Kidney (tissue), 13 donors: ENCODE measurements at regions not wholly inside any gene's neighbourhood (a gene's known extent, or its start where the extent isn't known, plus 50 kb on each side); places are given as distances from the start of the nearest gene placed in this dataset.

Source experiments
- DNase-seq, 5 donors: peaks; one replicate each; pipeline ENCODE4 v3.0.0-alpha.2; 2013 to 2020
- FAIRE-seq: peaks from 2 replicates; lab custom pipeline; 2012; peaks lifted over from hg19 to GRCh38; lab: Jason Lieb, UNC
- H3K27ac ChIP-seq, 2 donors: one replicate each; pipeline ENCODE4 v1.7.0; 2013; ENCODE audit warnings: low read depth in 2 of 2, low read length in 2 of 2, inconsistent platforms in 1 of 2
- H3K27me3 ChIP-seq: one replicate; pipeline ENCODE4 v1.7.1; 2013; ENCODE audit warnings: low read length, inconsistent platforms; ENCODE audit not compliant: control insufficient read depth, insufficient read depth
- H3K36me3 ChIP-seq, 3 donors: one replicate each; pipeline versions ENCODE4 v1.7.0 to v1.7.1; 2013; ENCODE audit warnings: low read length in 3 of 3, control low read depth in 1 of 3, inconsistent platforms in 1 of 3; ENCODE audit not compliant: insufficient read depth in 3 of 3, control insufficient read depth in 2 of 3
- H3K4me1 ChIP-seq, 3 donors: one replicate each; pipeline versions ENCODE4 v1.7.0 to v1.7.1; 2013; ENCODE audit warnings: low read length in 3 of 3, inconsistent platforms in 1 of 3, low read depth in 1 of 3; ENCODE audit not compliant: control insufficient read depth in 2 of 3, insufficient read depth in 2 of 3
- H3K4me3 ChIP-seq, 3 donors: one replicate each; pipeline versions ENCODE4 v1.7.0 to v1.8.1; 2013; ENCODE audit warnings: low read length in 3 of 3, control low read depth in 1 of 3, inconsistent platforms in 1 of 3
- H3K9ac ChIP-seq, 3 donors: one replicate each; pipeline versions ENCODE4 v1.7.0 to v1.7.1; 2013; ENCODE audit warnings: low read length in 3 of 3, control low read depth in 1 of 3, inconsistent platforms in 1 of 3
- H3K9me3 ChIP-seq, 3 donors: one replicate each; pipeline versions ENCODE4 v1.7.0 to v1.7.1; 2013; ENCODE audit warnings: low read length in 3 of 3, control low read depth in 1 of 3, inconsistent platforms in 1 of 3; ENCODE audit not compliant: control insufficient read depth in 2 of 3, insufficient read depth in 1 of 3
- intact Hi-C: fragments of 100-400 bp; cut with DNase I; formaldehyde crosslinking; loops from one replicate; pipeline ENCODE4 v1.11.1; 2022
- TF ChIP-seq, protein P1 (sequence below): IDR thresholded peaks from 3 replicates; pipeline ENCODE4 v1.5.1; 2012; ENCODE audit warnings: mild to moderate bottlenecking, moderate library complexity, borderline replicate concordance; ENCODE audit not compliant: insufficient read depth; ENCODE audit errors: extremely low read depth
- donor health status: control.
- donor health status: control.
- donor health status: control.
- donor health status: control.
- donor health status: control.
- donor health status: DM: yes; HTN: yes; CAD: no.
- donor health status: Normal renal cell carcinoma (clear cell type).

DNA sequence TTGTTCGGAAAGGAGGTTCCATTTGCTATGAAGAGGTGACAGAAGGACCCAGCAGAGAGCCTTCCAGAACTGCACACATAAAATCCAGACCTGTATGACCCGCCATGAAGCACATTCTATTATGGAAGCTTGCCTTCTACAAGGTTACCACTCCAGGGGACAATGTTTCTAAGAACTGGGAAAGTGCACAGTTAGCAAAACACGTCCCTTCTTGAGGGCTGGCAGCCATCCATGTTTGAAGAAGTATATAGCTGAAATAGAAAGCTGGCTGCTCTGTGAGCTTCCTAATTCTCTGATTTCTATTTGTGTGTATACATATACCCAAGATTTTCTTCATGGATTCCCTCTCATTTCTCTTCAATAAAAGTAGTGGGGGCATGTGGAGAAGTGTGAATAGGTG, 74.6 kb downstream of the CNTN3 start:
- Histone ChIP-seq H3K9ac (no peak overlapping the region), H3K27ac (no peak overlapping the region), H3K4me3 (no peak overlapping the region), H3K27me3 (no peaks in the 10 kb centered on the region), H3K36me3 (no peaks in the 10 kb centered on the region), H3K4me1 (peaks cover 0 to 8% (median 0%) of the 10 kb centered on the region in 3 donors), H3K9me3 (no peaks in the 10 kb centered on the region)
- FAIRE-seq (no peak), DNase-seq (peak in 2 of 5 donors; percentile 10 to 67)
- TF ChIP-seq, protein P1, sequence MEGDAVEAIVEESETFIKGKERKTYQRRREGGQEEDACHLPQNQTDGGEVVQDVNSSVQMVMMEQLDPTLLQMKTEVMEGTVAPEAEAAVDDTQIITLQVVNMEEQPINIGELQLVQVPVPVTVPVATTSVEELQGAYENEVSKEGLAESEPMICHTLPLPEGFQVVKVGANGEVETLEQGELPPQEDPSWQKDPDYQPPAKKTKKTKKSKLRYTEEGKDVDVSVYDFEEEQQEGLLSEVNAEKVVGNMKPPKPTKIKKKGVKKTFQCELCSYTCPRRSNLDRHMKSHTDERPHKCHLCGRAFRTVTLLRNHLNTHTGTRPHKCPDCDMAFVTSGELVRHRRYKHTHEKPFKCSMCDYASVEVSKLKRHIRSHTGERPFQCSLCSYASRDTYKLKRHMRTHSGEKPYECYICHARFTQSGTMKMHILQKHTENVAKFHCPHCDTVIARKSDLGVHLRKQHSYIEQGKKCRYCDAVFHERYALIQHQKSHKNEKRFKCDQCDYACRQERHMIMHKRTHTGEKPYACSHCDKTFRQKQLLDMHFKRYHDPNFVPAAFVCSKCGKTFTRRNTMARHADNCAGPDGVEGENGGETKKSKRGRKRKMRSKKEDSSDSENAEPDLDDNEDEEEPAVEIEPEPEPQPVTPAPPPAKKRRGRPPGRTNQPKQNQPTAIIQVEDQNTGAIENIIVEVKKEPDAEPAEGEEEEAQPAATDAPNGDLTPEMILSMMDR: no peak
- intact Hi-C loops: no loop called here

DNA sequence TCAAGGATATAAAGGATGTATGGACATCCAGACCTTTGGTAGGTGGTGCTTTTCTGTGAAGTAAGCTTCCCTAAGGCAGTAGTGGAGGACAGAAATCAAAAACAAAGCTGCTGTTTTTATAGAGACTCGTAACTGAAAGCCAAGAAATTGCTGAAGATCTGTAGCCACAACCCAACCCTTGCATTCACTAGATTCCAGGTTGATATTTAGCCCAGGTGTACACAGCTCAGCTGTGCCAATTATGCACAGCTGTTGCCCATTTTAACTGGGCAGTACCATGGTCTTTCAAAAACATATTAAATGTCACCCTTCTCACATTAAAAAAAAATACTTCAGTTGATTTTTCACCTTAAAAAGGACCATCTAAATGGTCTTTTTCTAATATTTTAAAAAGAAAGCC, 75.8 kb downstream of the CNTN3 start:
- intact Hi-C loops: no loop called here
- no peak overlapping the region for H3K27ac ChIP-seq
- H3K27me3 ChIP-seq: no peaks in the 10 kb centered on the region
- DNase-seq (no peak), FAIRE-seq (no peak)
- H3K36me3 ChIP-seq: no peaks in the 10 kb centered on the region
- TF ChIP-seq, protein P1: no peak
- H3K9ac ChIP-seq: no peak overlapping the region
- peak overlapping the region in 1 of 3 donors; percentile 35 for H3K4me3 ChIP-seq
- H3K9me3 ChIP-seq: no peaks in the 10 kb centered on the region
- H3K4me1 ChIP-seq: peaks cover 0 to 8% (median 0%) of the 10 kb centered on the region in 3 donors

DNA sequence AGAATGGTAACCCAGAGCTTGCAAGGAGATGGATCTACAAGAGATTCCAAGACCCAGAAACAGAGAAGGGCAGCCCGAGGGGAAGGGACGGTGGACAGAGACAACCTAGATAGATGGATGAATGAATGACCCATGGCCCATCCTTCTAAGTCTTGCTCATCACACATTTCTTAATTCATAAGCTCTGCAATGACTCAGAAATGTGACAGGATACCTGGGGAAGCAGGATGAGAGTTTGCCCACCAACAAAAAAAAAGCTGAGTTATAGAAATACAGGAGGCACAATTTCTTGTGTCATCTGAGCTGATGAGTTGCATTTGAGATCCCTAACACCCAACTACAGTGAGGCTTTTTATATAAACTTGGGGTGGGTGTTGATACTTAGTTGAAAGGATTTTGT, 76.6 kb downstream of the CNTN3 start:
- no peak overlapping the region for H3K9ac ChIP-seq
- no peaks in the 10 kb centered on the region for H3K27me3 ChIP-seq
- no peak overlapping the region for H3K4me3 ChIP-seq
- TF ChIP-seq, protein P1: no peak
- no peak for FAIRE-seq
- no peak overlapping the region for H3K27ac ChIP-seq
- H3K4me1 ChIP-seq: peaks cover 0 to 8% (median 0%) of the 10 kb centered on the region in 3 donors
- no peaks in the 10 kb centered on the region for H3K36me3 ChIP-seq
- H3K9me3 ChIP-seq: no peaks in the 10 kb centered on the region
- no peak for DNase-seq
- intact Hi-C loops: no loop called here

DNA sequence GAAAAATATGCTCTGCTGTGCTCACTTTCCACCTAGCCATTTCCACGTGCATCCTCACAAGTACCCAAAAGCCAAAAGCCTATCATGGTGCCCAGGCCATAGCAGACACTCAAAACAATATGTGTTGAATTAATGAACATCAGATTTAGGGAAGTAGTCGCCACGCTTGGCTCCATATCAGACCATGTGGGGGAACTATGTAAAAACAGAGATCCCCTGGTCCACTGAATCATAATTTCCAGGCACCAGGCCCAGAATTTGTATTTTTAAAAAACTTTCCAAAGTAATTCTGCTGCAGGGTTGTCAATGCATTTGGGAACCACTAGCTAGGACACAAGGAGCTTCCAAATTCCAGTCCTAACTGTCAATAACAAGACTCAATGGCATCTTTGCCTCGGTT, 77.3 kb downstream of the CNTN3 start:
- Histone ChIP-seq H3K4me3 (no peak overlapping the region), H3K9me3 (no peaks in the 10 kb centered on the region), H3K4me1 (peaks cover 0 to 8% (median 0%) of the 10 kb centered on the region in 3 donors), H3K27me3 (no peaks in the 10 kb centered on the region), H3K9ac (no peak overlapping the region), H3K27ac (no peak overlapping the region), H3K36me3 (no peaks in the 10 kb centered on the region)
- TF ChIP-seq, protein P1: no peak
- FAIRE-seq: no peak
- DNase-seq: no peak
- intact Hi-C loops: no loop called here
